Stimulated activated CD8-positive, alpha-beta memory T cell treated with anti-CD3 and anti-CD28 coated beads, Interleukin-15, amount 100 ng/mL, for 1 hour (primary cell): ENCODE measurements at regions not wholly inside any gene's neighbourhood (a gene's known extent, or its start where the extent isn't known, plus 50 kb on each side); places are given as distances from the start of the nearest gene placed in this dataset.
"Not testable (repeated sequence)": the region's sequence is repeated elsewhere in the genome, so short reads cannot be mapped to it uniquely, and the experiment has no call there.

Experiments
- DNase-seq: peaks from one replicate; pipeline ENCODE4 v3.0.0-alpha.2; 2020; ENCODE audit warnings: low read depth

- not testable (repeated sequence) for DNase-seq
Observed at GRCh38 chr5:125253634-125254033, 507.2 kb upstream of the ZNF608 start.

GRCh38 chr5:125254267-125254666 is 507.8 kb upstream of the ZNF608 start:
- DNase-seq: no peak

- no peak for DNase-seq
Observed at GRCh38 chr5:125256296-125256695, 509.9 kb upstream of the ZNF608 start.

- DNase-seq: no peak
Observed at GRCh38 chr5:125257057-125257972, 510.9 kb upstream of the ZNF608 start.

GRCh38 chr5:125257997-125258396 is 511.6 kb upstream of the ZNF608 start:
- no peak for DNase-seq

- no peak for DNase-seq
Observed at GRCh38 chr5:125258615-125259014, 512.2 kb upstream of the ZNF608 start.

GRCh38 chr5:125261505-125262250 is 515.2 kb upstream of the ZNF608 start:
- DNase-seq: no peak

GRCh38 chr5:125262782-125263181 is 516.3 kb upstream of the ZNF608 start:
- DNase-seq: no peak

GRCh38 chr5:125263356-125263755 is 516.9 kb upstream of the ZNF608 start:
- DNase-seq: no peak

GRCh38 chr5:125266106-125266505 is 519.7 kb upstream of the ZNF608 start:
- DNase-seq: no peak

GRCh38 chr5:125267636-125268248 is 521.3 kb upstream of the ZNF608 start:
- no peak for DNase-seq

- DNase-seq: no peak
Observed at GRCh38 chr5:125269926-125270325, 523.5 kb upstream of the ZNF608 start.

GRCh38 chr5:125272357-125272756 is 525.9 kb upstream of the ZNF608 start:
- DNase-seq: no peak

GRCh38 chr5:125274211-125274610 is 527.8 kb upstream of the ZNF608 start:
- DNase-seq: no peak

GRCh38 chr5:125274938-125275724 is 528.7 kb upstream of the ZNF608 start:
- no peak for DNase-seq

GRCh38 chr5:125275725-125276090 is 529.3 kb upstream of the ZNF608 start:
- no peak for DNase-seq

GRCh38 chr5:125276096-125276495 is 529.7 kb upstream of the ZNF608 start:
- no peak for DNase-seq

- DNase-seq: no peak
Observed at GRCh38 chr5:125277494-125278154, 531.2 kb upstream of the ZNF608 start.

- DNase-seq: no peak
Observed at GRCh38 chr5:125278711-125279110, 532.3 kb upstream of the ZNF608 start.

GRCh38 chr5:125281667-125282066 is 535.2 kb upstream of the ZNF608 start:
- no peak for DNase-seq

- DNase-seq: no peak
Observed at GRCh38 chr5:125283372-125283771, 536.9 kb upstream of the ZNF608 start.
